ENCODE measurements at regions not wholly inside any gene's neighbourhood (a gene's known extent, or its start where the extent isn't known, plus 50 kb on each side); places are given as distances from the start of the nearest gene placed in this dataset.

- TF ChIP-seq POLR2A (IDR thresholded peaks at IDR 0.05) (no peak), CTCF (IDR thresholded peaks at IDR 0.05) (no peak)
Measured at GRCh38 chr1:234922987-234923386, 205.7 kb downstream of the TOMM20 start.
